Endothelial cell of umbilical vein (primary cell): ENCODE measurements at regions not wholly inside any gene's neighbourhood (a gene's known extent, or its start where the extent isn't known, plus 50 kb on each side); places are given as distances from the start of the nearest gene placed in this dataset.

Source experiments
- BruUV-seq: library from RNA; stranded (reverse); fragments of 400-500 nt; replicated peaks from 2 replicates; lab custom pipeline; 2021; lab: Mats Ljungman, UMichigan
- CTCF ChIA-PET: fragments of 300-600, 350-600 bp; sonication (Branson Sonifier 250); formaldehyde crosslinking; loops from one replicate; lab custom pipeline; 2021; ENCODE audit warnings: antibody characterized with exemption, inconsistent platforms; lab: Charles Lee
- POLR2A ChIA-PET: fragments of 300-600, 350-600 bp; sonication (Branson Sonifier 250); formaldehyde crosslinking; loops from one replicate; lab custom pipeline; 2021; ENCODE audit warnings: antibody characterized with exemption, inconsistent platforms; lab: Charles Lee
- DNase-seq: peaks from one replicate; pipeline ENCODE4 v3.0.0-alpha.2; 2011; ENCODE audit warnings: low read depth, low spot score
- FAIRE-seq: peaks from 2 replicates; lab custom pipeline; 2011; peaks lifted over from hg19 to GRCh38; lab: Jason Lieb, UNC
- H2AFZ ChIP-seq: 2 replicates; pipeline ENCODE4 v1.6.0; 2012; ENCODE audit warnings: low read depth, low read length, control low read depth, inconsistent platforms
- H3K27ac ChIP-seq: 2 replicates; pipeline ENCODE4 v1.5.1; 2011; ENCODE audit warnings: low read depth, mild to moderate bottlenecking, control low read depth, low read length, moderate library complexity; ENCODE audit not compliant: insufficient read depth
- H3K27me3 ChIP-seq, 2 experiments: 2 replicates each; pipeline versions ENCODE4 v1.6.0 to v1.6.1; 2011; ENCODE audit warnings: low read length in 2 of 2, mixed read lengths in 1 of 2; ENCODE audit not compliant: control insufficient read depth in 2 of 2, insufficient read depth in 2 of 2
- H3K36me3 ChIP-seq, 2 experiments: 2 replicates in 1 of 2; 3 replicates in 1 of 2; pipeline ENCODE4 v1.5.1; 2011; ENCODE audit warnings: low read length in 2 of 2, mild to moderate bottlenecking in 1 of 2, moderate library complexity in 1 of 2; ENCODE audit not compliant: control insufficient read depth in 2 of 2, insufficient read depth in 2 of 2; ENCODE audit errors: extremely low read depth in 1 of 2
- H3K4me1 ChIP-seq: 3 replicates; pipeline ENCODE4 v1.5.1; 2011; ENCODE audit warnings: mild to moderate bottlenecking, low read length; ENCODE audit not compliant: control insufficient read depth, insufficient read depth; ENCODE audit errors: extremely low read depth
- H3K4me2 ChIP-seq: 2 replicates; pipeline ENCODE4 v1.6.1; 2011; ENCODE audit warnings: low read length, control low read depth, mixed read lengths; ENCODE audit not compliant: insufficient read depth
- H3K4me3 ChIP-seq, 3 experiments: fragments of 200-600 bp in 1 of 3; sonication (generic), shearing (Covaris generic) in 1 of 3; replicated peaks in 1 of 3; 2 replicates each; pipeline ENCODE4 v1.5.1; 2011 to 2016; ENCODE audit warnings: control low read depth in 3 of 3, low read length in 3 of 3, mild to moderate bottlenecking in 2 of 3, inconsistent platforms in 1 of 3, low read depth in 1 of 3, moderate library complexity in 1 of 3; ENCODE audit not compliant: insufficient read depth in 1 of 3
- H3K79me2 ChIP-seq: 2 replicates; pipeline ENCODE4 v1.6.0; 2012; ENCODE audit warnings: low read length, inconsistent platforms; ENCODE audit not compliant: control insufficient read depth, insufficient read depth
- H3K9ac ChIP-seq: replicated peaks from 2 replicates; pipeline ENCODE3; 2011; ENCODE audit warnings: low read length, control low read depth; ENCODE audit not compliant: insufficient read depth; ENCODE audit errors: extremely low read depth
- H3K9me1 ChIP-seq: replicated peaks from 3 replicates; pipeline ENCODE4 v1.6.0; 2011; ENCODE audit warnings: mild to moderate bottlenecking, low read length; ENCODE audit not compliant: control insufficient read depth, insufficient read depth; ENCODE audit errors: extremely low read depth
- H3K9me3 ChIP-seq: replicated peaks from 2 replicates; pipeline ENCODE4 v1.5.1; 2012; ENCODE audit warnings: low read length, inconsistent platforms; ENCODE audit not compliant: control insufficient read depth, insufficient read depth
- H4K20me1 ChIP-seq: replicated peaks from 2 replicates; pipeline ENCODE3; 2011; ENCODE audit warnings: mild to moderate bottlenecking, low read length; ENCODE audit not compliant: control insufficient read depth, insufficient read depth; ENCODE audit errors: extremely low read depth
- CTCF ChIP-seq, 2 donors: IDR thresholded peaks; 1 replicate in 1 of 2; 2 replicates in 1 of 2; pipeline ENCODE4 v1.5.1; 2011; ENCODE audit warnings: low read length in 2 of 2, mild to moderate bottlenecking in 2 of 2, moderate library complexity in 2 of 2, control low read depth in 1 of 2, inconsistent platforms in 1 of 2, low read depth in 1 of 2; ENCODE audit not compliant: insufficient read depth in 1 of 2; ENCODE audit errors: extremely low read depth in 1 of 2
- FOS ChIP-seq: IDR thresholded peaks from 2 replicates; pipeline ENCODE4 v1.6.1; 2011; ENCODE audit warnings: mild to moderate bottlenecking, low read length, moderate library complexity, borderline replicate concordance; ENCODE audit not compliant: insufficient read depth
- GATA2 ChIP-seq: IDR thresholded peaks from 2 replicates; pipeline ENCODE4 v1.7.0; 2011; ENCODE audit warnings: low read depth, mild to moderate bottlenecking, moderate library complexity, mixed read lengths, low read length; ENCODE audit not compliant: insufficient read length, insufficient read depth
- MYC ChIP-seq: IDR thresholded peaks from one replicate; pipeline ENCODE4 v1.6.1; 2011; ENCODE audit warnings: mild to moderate bottlenecking, low read depth, low read length
- POLR2A ChIP-seq: IDR thresholded peaks from 2 replicates; pipeline ENCODE4 v1.6.1; 2012; ENCODE audit warnings: low read depth, mild to moderate bottlenecking, control low read depth, low read length
- POLR2AphosphoS5 ChIP-seq: IDR thresholded peaks from 2 replicates; pipeline ENCODE4 v1.6.1; 2012; ENCODE audit warnings: low read depth, mild to moderate bottlenecking, control low read depth, low read length, moderate library complexity; ENCODE audit not compliant: insufficient read depth
- dilution Hi-C: fragments of 300-500 bp; cut with MboI; formaldehyde crosslinking; loops from one replicate; pipeline ENCODE4 v1.15.0; 2019; ENCODE audit warnings: low sequenced_read_pairs; ENCODE audit not compliant: extremely low pct_ligation_motif_present
- intact Hi-C: fragments of 100-400 bp; cut with micrococcal nuclease; formaldehyde crosslinking; loops from one replicate; pipeline ENCODE4 v1.10.0; 2022

GRCh38 chr20:62546606-62547005 is 70.8 kb upstream of the GATA5 start:
- no peak for TF ChIP-seq MYC
- no TSS peak for BruUV-seq
- intact Hi-C loops (no loop called here), dilution Hi-C loops (no loop called here)
- no peak for FAIRE-seq
- no peak overlapping the region for H3K4me2 ChIP-seq
- H3K36me3 ChIP-seq: no peaks in the 10 kb centered on the region
- H3K27me3 ChIP-seq: peaks cover 6 to 20% of the 10 kb centered on the region in 2 experiments
- DNase-seq: no peak
- no peaks in the 10 kb centered on the region for H3K4me1 ChIP-seq
- no peak overlapping the region for H3K27ac ChIP-seq
- H3K9me1 ChIP-seq: no peaks in the 10 kb centered on the region
- H3K9me3 ChIP-seq: no peaks in the 10 kb centered on the region
- ChIA-PET POLR2A (no interaction called here), CTCF (no interaction called here)
- H3K4me3 ChIP-seq: no peak overlapping the region
- no peaks in the 10 kb centered on the region for H3K79me2 ChIP-seq
- H4K20me1 ChIP-seq: no peaks in the 10 kb centered on the region
- H2AFZ ChIP-seq: no peak overlapping the region
- H3K9ac ChIP-seq: no peak overlapping the region

- no peak overlapping the region for H3K4me3 ChIP-seq
- no peaks in the 10 kb centered on the region for H3K36me3 ChIP-seq
- POLR2A ChIA-PET: no interaction called here
- H3K9me3 ChIP-seq: no peaks in the 10 kb centered on the region
- TF ChIP-seq CTCF (IDR thresholded peaks at IDR 0.05; ENCODE audit: extremely low read depth in 1 of 2, insufficient read depth in 1 of 2, low read depth in 1 of 2, low read length in 2 of 2): no peak
- no peak for TF ChIP-seq POLR2AphosphoS5
- no peak for TF ChIP-seq FOS
- no peak for TF ChIP-seq POLR2A
- no peak for TF ChIP-seq GATA2
- CTCF ChIA-PET: no interaction called here
- DNase-seq (no peak), FAIRE-seq (no peak)
- H2AFZ ChIP-seq: no peak overlapping the region
- intact Hi-C loops (no loop called here), dilution Hi-C loops (no loop called here)
- no peak overlapping the region for H3K4me2 ChIP-seq
- no peaks in the 10 kb centered on the region for H3K9me1 ChIP-seq
- BruUV-seq: no TSS peak
- peaks cover 12 to 26% of the 10 kb centered on the region in 2 experiments for H3K27me3 ChIP-seq
- no peak overlapping the region for H3K27ac ChIP-seq
- no peaks in the 10 kb centered on the region for H3K4me1 ChIP-seq
- H4K20me1 ChIP-seq: no peaks in the 10 kb centered on the region
- no peak overlapping the region for H3K9ac ChIP-seq
- no peaks in the 10 kb centered on the region for H3K79me2 ChIP-seq
These were observed 71.6 kb upstream of the GATA5 start for GRCh38 chr20:62547364-62547763.
